Posterior cingulate gyrus (tissue), 11 donors: ENCODE measurements at regions not wholly inside any gene's neighbourhood (a gene's known extent, or its start where the extent isn't known, plus 50 kb on each side); places are given as distances from the start of the nearest gene placed in this dataset.
"Not testable (repeated sequence)": the region's sequence is repeated elsewhere in the genome, so short reads cannot be mapped to it uniquely, and the experiment has no call there.

ENCODE experiments used
- DNase-seq, 10 donors: peaks; one replicate each; pipeline versions ENCODE4 v3.0.0 to v3.0.0-alpha.2; 2020 to 2021; ENCODE audit warnings: mixed read lengths in 3 of 10
- intact Hi-C: fragments of 100-400 bp; cut with DNase I; formaldehyde crosslinking; loops from one replicate; pipeline ENCODE4 v1.15.1; 2023

DNA sequence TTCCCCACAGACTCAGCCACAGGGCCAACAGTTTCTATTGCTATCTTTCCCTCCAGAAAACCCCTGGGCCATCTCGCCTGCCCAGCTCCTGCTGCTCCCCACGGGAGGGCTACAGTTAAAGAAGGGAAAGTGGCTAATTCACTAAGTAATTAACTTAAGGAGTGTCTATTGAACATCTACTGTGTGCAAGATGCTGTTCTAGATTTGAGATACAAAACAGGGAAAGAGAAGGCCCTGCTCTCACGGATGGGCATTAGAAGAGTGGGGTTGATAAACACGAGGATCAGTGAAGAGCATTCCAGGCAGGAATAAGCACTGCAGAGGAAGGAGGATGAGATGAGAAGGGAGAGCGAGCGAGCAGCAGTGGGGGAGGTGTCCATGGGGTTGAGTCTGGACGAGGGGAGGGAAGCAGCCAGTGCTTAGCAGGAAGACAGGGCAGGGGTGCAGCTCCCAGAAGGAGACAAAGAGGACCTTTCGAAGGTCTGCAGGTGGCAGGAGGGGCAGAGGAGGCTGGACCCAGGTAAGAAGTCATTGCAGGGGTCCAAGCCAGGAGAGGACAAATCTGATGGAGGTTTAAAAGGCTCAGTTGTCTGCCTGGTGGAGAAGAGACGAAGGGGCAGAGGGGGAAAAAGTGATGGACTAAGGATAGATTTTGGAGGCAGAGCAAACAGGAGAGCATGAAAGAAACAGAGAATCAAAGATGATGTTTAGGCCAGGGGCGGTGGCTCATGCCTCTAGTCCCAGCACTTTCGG lies 64.7 kb downstream of the KLF15 start:
- no peak for DNase-seq
- intact Hi-C loops, result no loop called here

DNA sequence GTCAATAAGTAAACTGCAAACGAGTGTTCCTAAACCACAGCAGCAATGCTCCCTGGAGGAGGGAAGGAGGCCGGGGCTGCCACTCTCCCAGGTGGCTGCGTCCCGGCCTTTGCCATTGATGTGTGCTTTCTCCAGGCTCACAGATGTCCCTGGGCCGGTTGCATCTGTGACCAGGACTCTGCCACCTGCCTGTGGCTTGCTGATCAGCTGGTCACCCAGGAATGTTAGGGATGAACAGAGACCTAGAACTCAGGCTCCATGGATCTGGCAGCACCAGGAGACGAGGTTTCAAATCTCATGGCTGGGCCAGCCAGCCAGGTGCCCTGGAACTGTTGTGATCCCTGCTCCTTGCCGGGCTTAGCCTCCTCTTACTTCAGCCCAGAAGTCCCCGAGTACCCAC lies 65.7 kb downstream of the KLF15 start:
- no peak for DNase-seq
- intact Hi-C loops, result no loop called here

DNA sequence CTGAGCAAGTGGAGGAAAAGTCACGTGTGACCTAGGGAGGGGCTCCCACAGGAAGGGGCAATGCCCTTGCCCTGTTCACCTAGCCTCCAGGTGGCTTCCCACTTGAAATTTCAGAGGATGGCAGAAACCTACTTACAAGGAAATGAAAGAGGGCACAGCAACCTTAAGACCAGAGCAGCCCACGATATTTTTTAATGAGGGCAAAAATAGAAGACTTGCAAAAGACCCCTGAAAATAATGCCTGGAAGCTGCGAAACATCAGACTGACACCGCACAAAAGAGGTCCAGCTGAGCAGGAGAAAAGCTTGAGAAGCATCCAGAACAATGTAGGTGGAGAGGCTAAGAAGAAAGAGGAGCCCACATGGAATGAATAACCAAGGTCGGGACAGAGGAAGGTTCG lies 66.1 kb downstream of the KLF15 start:
- no peak for DNase-seq
- intact Hi-C loops, result no loop called here

DNA sequence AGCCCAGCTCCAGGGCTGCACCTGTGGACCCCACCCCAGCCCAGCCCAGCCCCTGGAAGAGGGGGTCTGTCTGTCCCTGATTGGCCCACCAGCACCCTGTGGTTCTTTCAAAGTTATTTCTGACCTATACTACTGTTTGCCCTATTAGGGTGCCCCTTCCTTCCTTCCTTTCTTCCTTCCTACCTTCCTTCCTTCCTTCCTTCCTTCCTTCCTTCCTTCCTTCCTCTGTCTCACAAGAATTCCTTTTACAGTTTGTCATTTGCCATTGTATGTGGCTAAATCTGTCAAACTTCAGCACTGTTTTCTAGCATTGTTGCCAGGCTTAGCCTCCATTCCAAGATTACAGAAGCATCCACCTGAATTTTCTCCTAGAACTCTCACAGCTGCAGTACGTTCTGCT lies 66.9 kb downstream of the KLF15 start:
- no peak for DNase-seq
- intact Hi-C loops, result no loop called here

DNA sequence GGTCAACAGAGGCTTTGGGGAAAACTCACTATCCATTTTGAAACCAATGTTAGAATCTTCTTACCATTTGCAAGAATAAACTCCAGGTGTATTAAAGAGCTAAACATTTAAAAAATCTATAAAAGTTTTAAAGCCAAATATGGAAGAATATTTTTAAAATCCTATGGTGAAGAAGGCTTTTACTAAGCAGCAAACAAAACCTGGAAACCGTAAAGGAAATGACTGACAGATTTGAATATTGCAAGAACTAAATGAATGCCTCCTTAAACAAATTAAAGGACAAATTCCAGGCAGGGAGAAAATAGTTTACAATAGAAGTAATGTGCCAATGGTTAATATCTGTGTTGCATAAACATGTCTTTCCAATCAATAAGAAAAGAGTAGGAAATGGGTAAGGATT lies 68.1 kb downstream of the KLF15 start:
- intact Hi-C loops, result loop anchor here (5.0 kb wide), 1 partner anchor 68 kb away; the partner anchor contains the start of gene KLF15
- DNase-seq, result no peak

DNA sequence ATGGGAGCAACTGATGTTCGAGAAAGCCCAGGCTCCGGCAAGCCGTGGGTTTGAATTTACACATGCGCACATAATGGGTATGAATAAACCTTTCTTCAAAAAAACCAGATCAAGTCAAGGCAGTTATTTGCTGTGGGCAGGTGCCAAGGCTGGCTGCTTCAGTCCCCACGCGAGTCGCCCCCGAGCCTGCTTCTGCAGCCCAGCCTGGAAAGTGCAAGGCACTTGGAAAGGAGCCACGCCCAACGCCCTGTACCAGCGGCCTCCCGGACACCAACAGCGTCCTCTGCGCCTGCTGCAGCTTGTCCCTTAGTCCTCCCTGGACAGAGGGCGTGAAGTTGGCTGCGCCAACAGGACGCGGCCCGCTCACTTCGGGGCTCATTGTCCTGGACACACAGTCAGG lies 68.9 kb downstream of the KLF15 start:
- intact Hi-C loops, result loop anchor here (5.0 kb wide), 1 partner anchor 69 kb away; the partner anchor contains the start of gene KLF15
- peak; percentile 32 to 94 (median 52) for DNase-seq

DNA sequence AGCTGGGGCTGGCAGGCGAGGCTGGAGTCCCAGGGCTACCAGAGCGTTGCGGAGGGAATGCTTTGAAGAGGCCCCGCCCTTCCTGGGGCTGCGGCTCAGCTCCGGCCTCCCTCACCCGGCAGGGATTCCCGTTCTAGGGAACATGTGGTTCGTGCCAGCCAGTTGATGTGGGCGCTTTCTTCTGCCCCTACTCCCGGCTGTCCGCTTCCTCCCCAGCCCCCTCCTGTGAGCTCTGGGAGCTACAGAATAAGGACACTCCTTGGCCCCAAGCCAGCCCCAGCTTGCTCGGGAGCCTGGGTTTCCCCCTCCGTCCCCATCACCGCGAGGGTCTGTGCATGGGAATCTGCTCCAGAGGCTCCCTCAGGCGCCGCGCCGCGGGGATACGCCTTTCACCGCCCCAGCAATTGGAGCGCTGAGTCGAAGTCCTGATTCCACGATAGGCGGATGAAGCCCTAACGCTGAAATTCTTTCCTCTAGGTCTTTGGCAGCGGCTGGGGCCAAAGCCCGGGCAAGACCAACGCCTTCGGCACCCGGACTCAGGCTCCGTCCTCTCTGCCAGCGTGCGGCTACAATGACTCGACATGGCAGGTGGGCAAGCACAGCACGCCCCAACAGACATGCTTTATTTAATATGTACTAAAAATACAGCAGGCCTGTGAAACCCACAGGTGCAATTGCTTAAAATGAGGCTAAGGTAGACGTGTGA lies 69.5 kb downstream of the KLF15 start:
- intact Hi-C loops, result loop anchor here (2.0 to 5.0 kb wide), 2 partner anchors 17 to 70 kb away; partner anchors contain the start of gene KLF15
- DNase-seq, result peak; percentile 57 to 97 (median 83)

DNA sequence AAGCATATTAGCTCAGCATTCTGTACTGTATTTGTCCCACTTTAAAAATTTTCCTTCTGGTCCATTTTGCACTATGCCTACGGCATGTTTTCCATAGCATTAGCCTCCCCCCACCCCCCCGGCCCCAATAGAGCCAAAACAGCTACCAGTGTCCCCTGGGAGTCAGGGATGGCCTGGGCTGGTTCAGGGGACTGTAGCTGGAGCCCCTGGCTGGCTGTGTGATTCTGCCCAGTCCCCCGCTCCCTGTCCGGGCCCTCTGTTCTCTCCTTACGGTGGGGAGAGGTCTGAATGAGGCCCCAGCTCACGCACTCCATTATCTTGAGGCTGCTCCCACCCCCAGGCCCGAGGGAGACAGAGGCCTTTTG lies 70.1 kb downstream of the KLF15 start:
- no peak for DNase-seq
- intact Hi-C loops, result loop anchor here (2.0 to 5.0 kb wide), 2 partner anchors 16 to 70 kb away; partner anchors contain the start of gene KLF15

DNA sequence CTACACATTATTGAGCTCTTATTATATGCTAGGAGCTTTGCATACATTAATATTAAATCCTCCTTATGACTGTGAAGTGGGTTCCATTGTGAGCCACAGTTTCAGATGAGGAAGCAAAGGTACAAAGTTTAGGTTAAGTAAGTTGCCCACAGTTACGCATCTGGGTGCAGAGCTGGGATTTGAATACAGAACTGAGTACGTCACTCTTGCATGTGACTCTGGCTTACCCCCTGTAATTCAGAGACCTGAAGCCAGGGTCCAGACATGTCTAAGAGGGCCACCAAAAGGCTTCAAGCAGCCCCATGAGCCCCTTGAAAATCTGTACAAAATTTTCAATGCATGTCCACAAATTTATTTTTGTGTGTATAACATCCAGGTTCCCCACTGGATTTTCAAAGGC lies 71.8 kb downstream of the KLF15 start:
- intact Hi-C loops, result loop anchor here (5.0 kb wide), 1 partner anchor 72 kb away; the partner anchor contains the start of gene KLF15
- no peak for DNase-seq

DNA sequence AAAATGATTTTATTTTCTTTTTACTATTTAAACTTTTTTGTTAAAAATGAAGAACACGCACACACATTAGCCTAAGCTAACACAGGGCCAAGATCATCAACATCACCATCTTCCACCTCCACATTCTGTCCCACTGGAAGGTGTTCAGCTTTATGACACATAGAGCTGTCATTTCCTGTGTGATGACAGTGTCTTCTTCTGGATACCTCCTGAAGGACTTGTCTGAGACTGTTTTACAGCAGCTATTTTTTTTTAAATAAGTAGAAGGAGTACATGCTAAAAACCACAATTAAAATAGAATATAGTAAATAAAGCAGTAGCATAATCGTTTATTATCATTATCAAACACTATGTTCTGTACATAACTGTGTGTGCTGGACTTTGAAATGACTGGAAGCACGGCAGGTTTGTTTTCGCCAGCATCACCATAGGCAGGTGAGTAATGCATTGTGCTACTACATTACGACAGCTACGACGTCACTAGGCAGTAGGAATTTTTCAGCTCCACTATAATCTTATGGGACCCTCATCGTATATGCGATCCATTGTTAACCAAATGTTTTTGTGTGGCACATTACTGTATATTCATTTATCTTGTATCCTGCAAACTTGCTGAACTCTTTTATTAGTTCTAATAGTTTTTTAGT lies 72.8 kb downstream of the KLF15 start:
- DNase-seq, result no peak
- intact Hi-C loops, result no loop called here

DNA sequence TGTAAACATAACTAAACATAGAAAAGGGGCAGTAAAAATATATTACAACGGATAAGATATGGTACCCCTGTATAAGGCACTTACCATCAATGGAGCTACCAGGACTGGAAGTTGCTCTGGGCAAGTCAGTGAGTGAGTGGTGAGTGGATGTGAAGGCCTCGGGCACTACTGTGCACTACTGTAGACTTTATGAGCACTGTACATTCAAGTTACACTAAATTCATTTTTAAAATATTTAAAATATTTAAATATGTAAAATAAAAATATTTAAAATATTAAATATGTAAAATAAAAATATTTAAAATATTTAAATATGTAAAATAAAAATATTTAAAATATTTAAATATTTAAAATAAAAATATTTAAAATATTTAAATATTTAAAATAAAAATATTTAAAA lies 73.6 kb downstream of the KLF15 start:
- DNase-seq, intact Hi-C loops: not testable (repeated sequence)

DNA sequence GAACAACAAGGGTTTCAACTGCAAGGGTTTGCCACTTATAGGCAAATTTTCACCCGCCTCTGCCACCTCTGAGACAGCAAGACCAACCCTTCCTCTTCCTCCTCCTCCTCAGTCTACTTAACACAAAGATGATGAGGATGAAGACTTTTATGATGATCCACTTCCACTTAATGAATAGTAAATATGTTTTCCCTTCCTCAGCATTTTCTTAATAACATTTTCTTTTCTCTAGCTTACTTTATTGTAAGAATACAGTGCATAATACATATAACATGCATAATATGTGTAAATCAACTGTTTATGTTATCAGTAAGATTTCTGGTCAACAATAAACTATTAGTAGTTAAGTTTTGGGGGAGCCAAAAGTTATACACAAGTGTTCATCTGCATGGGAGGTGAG lies 77.4 kb downstream of the KLF15 start:
- DNase-seq, result no peak
- intact Hi-C loops, result no loop called here

DNA sequence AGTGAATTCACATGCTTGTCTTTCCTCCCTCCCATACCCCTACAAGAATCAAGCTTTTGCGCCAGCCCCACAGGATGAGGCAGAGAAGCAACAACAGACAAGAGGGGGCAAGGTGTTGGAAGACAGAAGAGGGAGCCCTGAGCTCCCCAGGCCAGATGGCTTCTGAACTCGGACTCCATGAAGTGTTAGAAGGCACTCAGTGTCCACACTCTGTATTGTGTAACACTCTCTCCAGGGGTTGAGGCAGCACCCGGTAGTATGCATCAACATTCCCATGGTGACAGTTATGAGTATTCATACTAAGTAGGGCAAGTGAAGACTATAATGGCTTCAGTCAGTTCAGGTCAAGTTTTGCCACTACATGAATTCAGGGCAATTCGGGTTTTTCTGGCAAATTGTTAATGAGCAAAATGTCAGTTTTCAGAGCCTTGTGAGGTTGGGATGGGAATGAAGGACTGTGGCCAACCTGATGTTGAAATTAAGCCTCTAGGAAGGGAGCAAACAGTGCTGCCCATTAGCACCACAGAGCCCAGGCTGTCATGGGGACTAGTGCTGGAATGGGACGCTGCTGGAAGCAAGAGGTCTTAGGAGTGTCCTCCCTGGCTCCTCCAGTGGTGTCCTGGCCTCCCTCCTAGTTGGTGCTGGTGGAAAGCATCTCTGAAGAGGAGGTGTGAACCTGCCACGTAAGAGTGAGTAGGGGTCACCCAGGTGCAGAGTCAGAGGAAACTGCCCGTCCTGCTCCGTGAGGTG lies 79.4 kb downstream of the KLF15 start:
- intact Hi-C loops, result no loop called here
- DNase-seq, result no peak

DNA sequence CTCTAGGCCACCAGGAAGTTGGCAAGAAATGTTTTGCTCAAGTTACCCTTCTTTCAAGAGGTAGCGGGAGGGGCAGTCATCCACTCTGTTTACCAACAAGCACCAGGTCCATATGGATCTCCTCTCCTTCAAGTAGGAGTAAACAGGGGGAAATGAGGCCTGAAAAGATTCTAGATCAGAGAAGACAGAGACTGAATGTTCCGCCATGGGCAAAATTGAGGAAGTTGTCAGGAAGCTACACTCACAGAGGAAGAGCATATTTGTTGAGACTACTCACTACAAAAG lies 81.6 kb downstream of the KLF15 start:
- intact Hi-C loops, result no loop called here
- no peak for DNase-seq

DNA sequence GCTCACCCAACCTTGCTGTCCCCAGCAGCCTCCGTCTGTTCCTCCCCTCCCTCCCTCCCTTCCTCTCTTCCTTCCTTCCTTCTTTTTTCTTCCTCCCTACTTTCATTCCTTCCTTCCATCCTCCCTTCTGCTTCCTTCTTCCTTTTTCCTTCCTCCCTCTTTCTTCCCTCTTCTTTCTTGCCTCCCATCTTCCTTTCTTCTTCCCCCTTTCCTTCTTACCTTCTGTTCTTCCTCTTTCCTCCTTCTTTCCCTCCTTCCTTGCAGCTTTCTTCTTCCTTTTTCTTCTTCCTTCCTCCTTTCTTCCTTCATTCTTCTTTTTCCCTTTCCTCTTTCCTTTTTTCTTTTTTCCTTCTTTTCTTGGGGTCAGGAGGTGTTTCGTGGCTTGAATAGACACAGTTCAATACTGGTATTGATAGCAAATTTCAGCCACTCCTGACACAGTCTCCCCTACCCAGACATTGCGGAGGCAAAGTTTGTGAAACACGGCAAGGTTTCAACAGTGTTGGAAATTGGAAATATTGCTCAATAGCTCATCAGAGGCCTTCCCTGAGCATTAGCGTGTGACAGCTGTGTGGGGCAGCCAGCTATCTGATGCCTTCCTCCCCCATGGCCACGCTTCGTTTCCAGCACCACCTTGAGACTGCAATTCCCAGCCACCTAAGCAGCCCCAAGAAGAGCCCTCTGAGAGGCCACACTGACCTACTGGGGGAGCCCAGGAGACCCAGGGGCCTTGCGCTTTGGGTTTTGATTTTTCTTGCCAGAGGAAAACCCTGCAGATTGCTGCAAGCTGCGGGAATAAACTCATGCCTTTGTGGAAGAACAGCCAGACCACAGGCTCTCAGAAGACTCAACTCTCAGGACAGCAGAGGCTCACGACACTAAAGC lies 82.2 kb downstream of the KLF15 start:
- no peak for DNase-seq
- intact Hi-C loops, result no loop called here

DNA sequence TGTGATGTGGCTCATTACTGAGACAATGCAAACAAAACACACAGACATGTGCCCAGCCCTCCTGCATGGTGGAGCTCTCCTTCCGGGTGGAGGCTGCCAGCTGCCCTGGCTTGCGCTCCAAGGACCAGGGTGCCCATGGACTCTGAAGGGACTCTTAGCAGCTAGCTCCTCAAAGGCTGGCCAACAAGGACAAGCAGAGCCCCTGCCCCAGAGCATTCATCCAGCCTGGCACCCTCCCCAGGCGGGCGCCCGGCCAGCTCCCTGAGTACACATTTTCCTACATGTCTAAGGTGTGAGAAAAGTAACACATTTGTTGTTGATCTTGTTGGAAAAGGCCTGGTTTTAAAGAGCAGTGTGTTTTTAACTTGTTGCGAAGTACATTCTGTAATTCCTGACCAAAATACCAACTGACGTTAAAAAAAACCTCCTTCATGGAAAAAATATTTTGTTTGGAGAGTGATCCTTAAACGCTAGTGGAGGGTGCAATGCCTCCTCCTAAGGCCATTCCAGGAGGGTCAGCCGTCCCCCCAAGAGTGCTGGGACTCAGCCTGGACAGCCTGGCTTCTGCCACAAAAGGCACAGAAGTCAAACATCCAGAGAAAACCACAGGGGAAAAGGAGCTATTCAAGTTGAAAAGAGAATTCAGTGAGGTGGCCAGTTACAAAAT lies 86.9 kb downstream of the KLF15 start:
- peak; percentile 57 to 94 (median 72) for DNase-seq
- intact Hi-C loops, result loop anchor here (2.0 kb wide), 2 partner anchors 17 to 87 kb away; partner anchors contain the start of gene KLF15

DNA sequence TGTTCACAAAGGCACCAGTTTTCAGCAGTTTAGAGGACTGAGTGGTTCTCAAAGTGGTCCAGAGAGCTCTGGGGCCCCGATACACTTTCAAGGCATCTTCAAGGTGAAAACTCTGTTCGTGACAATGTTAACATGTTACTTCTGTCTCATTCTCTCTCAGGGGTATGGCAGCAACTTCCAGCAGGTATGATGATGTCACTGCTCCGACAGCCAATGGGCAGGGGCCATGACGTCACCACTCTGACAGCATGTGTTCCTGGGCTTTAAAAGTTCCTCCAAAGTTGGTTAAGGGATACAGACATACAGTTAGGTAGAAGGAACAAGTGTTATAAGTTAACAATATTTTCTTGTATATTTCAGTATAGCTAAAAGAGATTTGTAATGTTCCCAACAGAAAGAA lies 87.9 kb downstream of the KLF15 start:
- DNase-seq, result no peak
- intact Hi-C loops, result loop anchor here (10.0 kb wide), 1 partner anchor 205 kb away; the partner anchor contains the start of gene ZXDC

DNA sequence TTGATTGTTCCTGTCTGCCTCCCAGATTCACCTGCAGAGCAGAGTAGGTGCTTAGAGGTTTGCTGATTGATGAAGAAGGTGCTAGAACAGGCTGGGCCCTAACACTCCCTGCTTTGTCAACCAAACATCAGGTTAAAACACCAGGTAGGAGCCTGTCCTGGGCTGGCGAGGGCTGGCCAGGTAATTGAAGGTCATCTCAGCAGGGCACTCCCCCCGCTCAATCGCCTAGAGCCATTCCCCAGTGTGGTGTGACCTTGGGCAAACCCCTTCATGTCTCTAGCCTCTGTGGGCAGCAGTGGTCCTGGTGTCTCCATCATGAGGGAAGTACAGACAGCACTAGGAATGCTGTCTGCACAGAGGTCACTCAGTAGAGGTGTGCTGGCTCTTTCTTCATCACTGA lies 88.3 kb downstream of the KLF15 start:
- intact Hi-C loops, result loop anchor here (10.0 kb wide), 1 partner anchor 206 kb away; the partner anchor contains the start of gene ZXDC
- no peak for DNase-seq

DNA sequence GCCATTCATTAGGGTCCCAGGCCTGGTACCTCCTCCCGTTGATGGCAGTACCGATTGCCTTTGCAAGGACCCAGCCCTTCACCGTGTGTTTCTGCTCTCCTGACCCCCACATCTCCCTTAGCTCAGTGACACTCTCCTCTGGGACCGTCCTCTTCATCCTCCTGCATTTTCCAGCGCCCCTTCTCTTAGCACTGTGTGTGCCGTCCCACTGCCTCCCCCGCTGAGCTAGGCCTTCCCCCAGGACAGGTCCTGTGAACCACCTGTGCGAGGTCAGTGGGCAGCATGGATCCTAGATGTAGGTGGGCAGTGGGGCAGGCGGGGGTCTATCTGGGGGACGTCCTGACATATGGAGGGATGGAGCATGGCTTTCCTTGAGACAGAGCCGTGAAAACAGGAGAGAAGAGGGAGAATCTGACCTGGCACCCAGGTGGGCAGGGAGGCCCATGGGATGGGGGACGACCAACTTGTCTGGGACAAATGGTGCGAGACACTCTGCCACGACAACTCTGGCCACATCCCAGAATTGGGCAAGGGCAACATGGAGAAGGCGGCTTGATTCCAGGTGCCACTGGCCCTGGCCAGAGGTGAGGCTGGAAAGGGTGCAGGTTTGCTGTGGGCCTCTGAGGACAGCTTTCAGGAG lies 87.7 kb upstream of the ALDH1L1 start:
- intact Hi-C loops, result loop anchor here (10.0 kb wide), 1 partner anchor 207 kb away; the partner anchor contains the start of gene ZXDC
- no peak for DNase-seq
